ENCODE measurements at regions not wholly inside any gene's neighbourhood (a gene's known extent, or its start where the extent isn't known, plus 50 kb on each side); places are given as distances from the start of the nearest gene placed in this dataset.

DNA sequence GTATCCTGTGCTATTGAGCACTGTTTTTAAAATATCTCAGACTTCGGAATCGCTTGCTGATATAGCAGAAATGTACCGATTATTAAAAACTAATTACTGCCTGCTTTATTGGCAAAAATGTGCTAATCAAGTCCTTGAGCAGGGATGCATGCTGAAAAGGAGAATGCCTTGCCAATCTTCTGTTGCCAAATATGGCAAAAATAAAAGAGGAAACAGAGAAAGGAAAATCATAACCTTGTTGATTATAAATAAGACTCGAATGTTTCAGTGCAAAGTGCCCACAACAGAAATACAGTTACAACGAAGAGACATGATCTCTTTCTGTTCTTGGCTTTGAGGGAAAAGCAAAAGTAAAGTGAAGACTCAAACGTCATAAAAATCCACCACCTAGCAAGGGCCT lies 248.5 kb downstream of the TMEM182 start:
- TF ChIP-seq, protein P1, sequence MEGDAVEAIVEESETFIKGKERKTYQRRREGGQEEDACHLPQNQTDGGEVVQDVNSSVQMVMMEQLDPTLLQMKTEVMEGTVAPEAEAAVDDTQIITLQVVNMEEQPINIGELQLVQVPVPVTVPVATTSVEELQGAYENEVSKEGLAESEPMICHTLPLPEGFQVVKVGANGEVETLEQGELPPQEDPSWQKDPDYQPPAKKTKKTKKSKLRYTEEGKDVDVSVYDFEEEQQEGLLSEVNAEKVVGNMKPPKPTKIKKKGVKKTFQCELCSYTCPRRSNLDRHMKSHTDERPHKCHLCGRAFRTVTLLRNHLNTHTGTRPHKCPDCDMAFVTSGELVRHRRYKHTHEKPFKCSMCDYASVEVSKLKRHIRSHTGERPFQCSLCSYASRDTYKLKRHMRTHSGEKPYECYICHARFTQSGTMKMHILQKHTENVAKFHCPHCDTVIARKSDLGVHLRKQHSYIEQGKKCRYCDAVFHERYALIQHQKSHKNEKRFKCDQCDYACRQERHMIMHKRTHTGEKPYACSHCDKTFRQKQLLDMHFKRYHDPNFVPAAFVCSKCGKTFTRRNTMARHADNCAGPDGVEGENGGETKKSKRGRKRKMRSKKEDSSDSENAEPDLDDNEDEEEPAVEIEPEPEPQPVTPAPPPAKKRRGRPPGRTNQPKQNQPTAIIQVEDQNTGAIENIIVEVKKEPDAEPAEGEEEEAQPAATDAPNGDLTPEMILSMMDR (IDR thresholded peaks at IDR 0.05; ENCODE audit: low read depth, low read length, poor library complexity, severe bottlenecking): no peak
- TF ChIP-seq EZH2phosphoT487 (IDR thresholded peaks at IDR 0.05; ENCODE audit: borderline replicate concordance, low read length): no peak

All from DOHH2 (cell line).